Sciatic nerve (tissue), 2 donors: ENCODE measurements at regions not wholly inside any gene's neighbourhood (a gene's known extent, or its start where the extent isn't known, plus 50 kb on each side); places are given as distances from the start of the nearest gene placed in this dataset.
"Not testable (repeated sequence)": the region's sequence is repeated elsewhere in the genome, so short reads cannot be mapped to it uniquely, and the experiment has no call there.

Experiments
- ATAC-seq: fragments of 200-7000 bp; cut with Tn5 transposase; one replicate; pipeline ENCODE4 v1.9.1; 2020; ENCODE audit warnings: mild to moderate bottlenecking, moderate library complexity
- DNase-seq: peaks from one replicate; pipeline ENCODE4 v3.0.0-alpha.2; 2020; ENCODE audit warnings: low spot score
- intact Hi-C: fragments of 100-400 bp; cut with DNase I; formaldehyde crosslinking; loops from one replicate; pipeline ENCODE4 v1.14.2; 2022
- donor health status: DM: no; HTN: no; CAD: no.
- donor health status: DM: no; HTN: no; CAD: no.

- DNase-seq (no peak), ATAC-seq (no peak)
- intact Hi-C loops = no loop called here
Measured at GRCh38 chr2:53182601-53183000, 585.0 kb upstream of the CHAC2 start.

DNA sequence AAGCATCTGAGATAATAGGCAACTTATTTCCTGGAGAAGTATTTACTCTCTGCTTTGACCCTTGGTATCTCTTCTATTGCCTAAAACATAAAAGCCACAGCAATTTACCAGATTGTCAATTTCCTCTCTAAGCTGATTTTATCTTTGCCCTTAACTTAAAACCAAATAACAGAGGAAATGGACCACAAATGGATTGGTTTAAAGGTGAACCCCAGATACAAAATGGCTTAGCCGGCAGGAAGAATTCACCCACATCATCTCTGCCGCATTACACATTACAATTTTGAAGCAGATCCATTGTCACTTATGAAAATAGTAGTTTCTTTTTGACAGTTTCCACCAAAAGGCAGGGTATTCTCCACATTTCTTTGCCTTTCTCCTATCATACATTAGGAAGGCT lies 585.8 kb upstream of the CHAC2 start:
- intact Hi-C loops = no loop called here
- ATAC-seq = no peak
- DNase-seq = no peak

DNA sequence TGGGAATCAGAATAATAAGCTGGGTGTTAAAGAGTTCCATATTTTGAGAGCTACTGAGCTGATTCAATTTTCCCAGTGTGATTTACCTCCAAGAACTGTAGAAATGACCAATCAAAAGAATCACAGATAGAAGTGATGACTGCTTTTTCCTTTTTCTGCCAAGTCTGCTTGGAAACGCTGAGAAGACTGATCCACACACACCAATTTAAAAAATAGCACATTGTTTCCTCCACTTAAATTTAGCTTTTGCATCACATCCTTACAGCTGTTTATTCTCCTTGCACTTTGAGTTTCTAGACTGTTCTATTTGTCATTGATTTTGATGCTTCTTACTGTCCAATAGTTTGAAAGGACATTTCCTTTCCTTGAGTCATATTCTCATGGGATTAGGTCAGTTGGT lies 590.3 kb upstream of the CHAC2 start:
- intact Hi-C loops = no loop called here
- DNase-seq = no peak
- no peak for ATAC-seq

DNA sequence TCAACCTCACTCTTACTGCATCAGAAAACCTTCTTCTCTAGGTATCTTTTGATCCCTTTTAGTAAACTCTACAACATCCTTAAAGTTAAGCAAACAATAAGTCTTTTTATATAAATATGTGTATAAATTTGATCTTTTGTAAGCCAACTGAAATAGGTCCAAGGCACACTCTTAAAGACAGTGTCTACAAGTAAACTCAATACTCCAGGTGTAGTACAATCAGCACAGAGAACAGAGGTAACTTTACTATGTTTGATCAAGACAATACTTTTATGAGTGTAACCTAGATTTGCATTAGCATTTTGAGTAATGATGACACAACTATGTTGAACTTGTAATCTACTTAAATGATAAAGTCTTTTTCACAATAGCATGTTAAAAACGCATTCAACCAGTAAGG lies 593.1 kb upstream of the CHAC2 start:
- DNase-seq (no peak), ATAC-seq (no peak)
- intact Hi-C loops = no loop called here

- intact Hi-C loops = no loop called here
- no peak for ATAC-seq
- DNase-seq = no peak
Measured at GRCh38 chr2:53173698-53174455, 593.7 kb upstream of the CHAC2 start.

- intact Hi-C loops = no loop called here
- DNase-seq = no peak
- ATAC-seq = no peak
Measured at GRCh38 chr2:53173091-53173490, 594.5 kb upstream of the CHAC2 start.

- intact Hi-C loops = no loop called here
- DNase-seq (no peak), ATAC-seq (no peak)
Measured at GRCh38 chr2:53170466-53170865, 597.1 kb upstream of the CHAC2 start.

DNA sequence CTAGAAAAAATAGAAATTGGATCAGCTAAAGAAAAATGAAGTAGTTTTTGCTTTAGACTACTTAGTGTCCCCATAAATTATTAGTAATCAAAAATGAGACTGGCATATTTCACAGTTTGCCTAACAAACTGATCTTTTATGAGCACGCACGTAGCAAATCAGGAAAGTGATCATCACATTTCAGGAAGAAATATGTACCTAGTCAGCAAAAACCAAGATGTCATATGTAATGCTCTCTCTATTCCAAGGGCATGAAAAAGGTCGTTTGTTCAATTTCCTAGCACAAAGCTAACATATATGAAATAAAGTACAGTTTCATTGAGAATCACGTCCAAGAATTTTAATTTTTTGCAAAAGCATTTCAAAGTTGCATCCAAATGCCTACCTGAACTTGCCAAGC lies 600.4 kb upstream of the CHAC2 start:
- ATAC-seq = no peak
- no peak for DNase-seq
- intact Hi-C loops = no loop called here

DNA sequence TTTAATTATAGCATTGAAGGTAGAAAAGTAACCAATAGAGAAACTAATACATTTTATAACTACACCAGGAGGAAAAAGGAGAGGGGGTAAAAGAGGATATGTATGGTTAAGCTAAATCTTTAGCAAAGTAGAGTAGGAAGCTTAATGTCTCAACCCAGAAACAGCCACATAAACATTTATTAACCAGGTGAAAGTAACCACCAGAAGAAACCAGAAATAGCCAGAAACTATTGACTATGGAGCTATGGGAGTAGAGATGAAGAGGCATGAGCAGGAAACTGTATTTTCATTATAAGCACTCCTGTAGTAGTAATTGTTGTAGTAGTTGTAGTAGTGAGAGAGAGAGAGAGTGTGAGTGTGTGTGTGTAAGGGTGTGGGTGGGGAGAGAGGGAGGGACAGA lies 617.5 kb upstream of the CHAC2 start:
- intact Hi-C loops = no loop called here
- DNase-seq (no peak), ATAC-seq (no peak)

- intact Hi-C loops = no loop called here
- no peak for ATAC-seq
Measured at GRCh38 chr2:53148221-53148620, 619.4 kb upstream of the CHAC2 start.

DNA sequence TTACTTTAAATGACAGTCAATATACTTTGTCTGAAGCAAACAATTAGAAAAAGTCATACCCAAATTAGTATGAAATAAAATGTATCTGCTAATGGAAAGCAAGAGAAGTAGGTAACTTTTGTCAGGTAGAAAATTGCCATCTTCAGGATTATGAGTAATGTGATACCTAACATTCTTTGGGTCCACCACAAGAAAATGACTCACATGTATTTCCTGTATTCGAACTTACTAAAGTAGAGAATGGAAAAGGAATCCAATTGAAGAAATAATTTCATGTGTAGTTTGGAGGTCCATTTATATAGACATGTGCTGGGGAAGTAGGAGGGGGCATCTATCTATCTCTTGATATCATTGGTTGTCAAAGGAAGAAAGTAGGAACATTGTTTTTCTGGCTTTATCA lies 636.2 kb upstream of the CHAC2 start:
- ATAC-seq (no peak), DNase-seq (no peak)
- intact Hi-C loops = no loop called here

More at GRCh38 chr2:53148221-53148620, 619.4 kb upstream of the CHAC2 start:
- no peak for DNase-seq

DNA sequence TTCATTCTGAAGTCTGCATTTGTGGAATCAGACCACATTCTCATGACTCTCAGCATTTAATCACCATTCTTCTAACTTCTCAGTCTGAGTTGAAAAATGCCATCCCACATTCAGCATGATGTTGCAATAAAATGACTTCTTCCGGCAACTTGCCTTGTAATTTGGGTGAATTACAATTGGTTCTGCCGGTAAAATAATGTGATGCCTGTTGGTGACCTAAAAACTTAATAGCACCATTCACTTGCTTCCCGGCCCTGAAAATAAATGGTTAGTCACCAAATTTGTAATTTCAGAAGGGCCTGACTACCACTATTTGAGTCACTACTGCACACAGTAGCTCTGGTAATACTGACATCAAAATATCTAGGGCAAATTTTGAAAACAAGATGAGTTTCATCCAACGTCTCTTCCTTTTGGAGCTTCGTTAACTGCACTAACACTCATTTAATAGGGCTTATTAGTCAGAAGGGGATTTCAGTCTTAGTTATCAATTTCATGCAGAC lies 637.1 kb upstream of the CHAC2 start:
- intact Hi-C loops = no loop called here
- ATAC-seq (no peak), DNase-seq (no peak)

DNA sequence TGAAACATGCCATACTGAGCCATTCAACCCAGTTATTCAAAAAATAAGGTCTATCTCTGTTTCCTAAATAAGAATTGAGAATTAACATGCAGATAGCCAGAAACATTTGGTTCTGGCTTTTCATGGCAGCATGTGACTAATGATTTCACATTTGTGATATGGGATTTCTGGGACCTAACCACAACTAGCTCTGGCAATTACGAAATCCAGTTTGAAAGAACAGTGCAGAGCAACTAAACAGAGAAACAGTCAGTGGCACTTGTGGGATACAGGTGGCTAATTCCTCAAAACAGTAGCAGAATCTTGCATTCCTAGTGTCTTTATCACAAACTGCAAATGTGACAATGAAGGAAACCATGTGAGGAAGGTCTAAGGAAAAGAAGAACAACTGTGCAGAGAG lies 637.8 kb upstream of the CHAC2 start:
- intact Hi-C loops = no loop called here
- ATAC-seq (peak; percentile 22), DNase-seq (no peak)

- ATAC-seq (no peak), DNase-seq (no peak)
- intact Hi-C loops = no loop called here
Measured at GRCh38 chr2:53127061-53127650, 640.4 kb upstream of the CHAC2 start.

GRCh38 chr2:53114991-53115390 lies 652.6 kb upstream of the CHAC2 start:
- intact Hi-C loops = no loop called here
- DNase-seq (no peak), ATAC-seq (no peak)

GRCh38 chr2:53114582-53114981 lies 653.0 kb upstream of the CHAC2 start:
- DNase-seq (no peak), ATAC-seq (no peak)
- intact Hi-C loops = no loop called here

- intact Hi-C loops = not testable (repeated sequence)
Measured at GRCh38 chr2:53112408-53112807, 655.2 kb upstream of the CHAC2 start.

GRCh38 chr2:53111406-53111805 lies 656.2 kb upstream of the CHAC2 start:
- ATAC-seq = no peak
- no peak for DNase-seq
- intact Hi-C loops = no loop called here

More at GRCh38 chr2:53112408-53112807, 655.2 kb upstream of the CHAC2 start:
- not testable (repeated sequence) for ATAC-seq, DNase-seq

GRCh38 chr2:53111004-53111403 lies 656.6 kb upstream of the CHAC2 start:
- intact Hi-C loops = no loop called here
- DNase-seq = no peak
- ATAC-seq = no peak

DNA sequence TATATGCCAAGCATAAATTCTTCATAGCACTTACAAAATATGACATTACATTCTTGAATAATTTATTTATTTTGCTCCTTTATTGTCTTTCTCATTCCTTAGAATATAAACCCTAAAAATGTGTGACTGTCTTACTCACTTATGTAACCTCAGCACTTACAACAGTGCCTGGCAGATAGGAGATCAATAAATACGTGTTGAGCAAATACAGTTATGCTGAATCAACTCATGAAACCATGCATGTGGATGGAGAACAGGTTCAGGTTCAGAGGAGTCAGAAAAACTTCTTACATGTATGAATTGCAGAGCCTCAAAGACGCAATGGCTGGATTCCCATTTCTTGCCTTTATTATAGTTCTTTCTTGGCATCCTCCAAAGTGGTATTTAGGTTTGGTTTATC lies 659.4 kb upstream of the CHAC2 start:
- intact Hi-C loops = no loop called here
- ATAC-seq = no peak
- no peak for DNase-seq

DNA sequence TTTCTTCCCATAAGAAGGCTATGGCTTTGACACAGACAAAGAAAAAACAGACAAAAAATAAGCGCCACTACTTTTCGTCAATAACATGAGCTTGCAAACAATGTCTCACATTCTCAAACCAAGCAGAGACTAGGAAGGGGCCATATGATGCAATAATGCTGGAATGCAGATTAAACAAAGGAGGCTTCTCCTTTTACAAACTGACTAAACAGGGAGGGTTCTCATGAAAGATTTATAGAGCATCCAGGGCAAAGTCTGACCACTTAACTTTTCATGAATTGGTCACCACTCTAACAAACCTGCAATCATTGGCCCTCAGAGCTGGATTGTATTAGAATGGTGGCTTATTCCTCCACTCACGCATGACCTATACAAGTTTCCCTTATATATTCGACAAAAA lies 663.3 kb upstream of the CHAC2 start:
- DNase-seq (no peak), ATAC-seq (no peak)
- intact Hi-C loops = no loop called here
